ENCODE measurements at regions not wholly inside any gene's neighbourhood (a gene's known extent, or its start where the extent isn't known, plus 50 kb on each side); places are given as distances from the start of the nearest gene placed in this dataset.

- no peaks in the 10 kb centered on the region for H3K4me1 ChIP-seq (ENCODE audit: control insufficient read depth in 2 of 2, insufficient read depth in 2 of 2, low read length in 2 of 2)
- no peaks in the 10 kb centered on the region for H4K20me1 ChIP-seq (ENCODE audit: control insufficient read depth, insufficient read depth, low read length, poor library complexity, severe bottlenecking)
- ATAC-seq (ENCODE audit: low read depth) (no peak), DNase-seq (no peak)
- no peaks in the 10 kb centered on the region for H3K79me2 ChIP-seq (ENCODE audit: control insufficient read depth, insufficient read depth, low read length)
- CTCF ChIA-PET: no interaction called here
- WGBS (ENCODE audit: insufficient coverage): no CpG with 5 or more reads among the region's 4 CpGs
- no peak overlapping the region for H3K27ac ChIP-seq (ENCODE audit: low read length in 2 of 2)
- Mint-ChIP-seq H3K9me3 (ENCODE audit: insufficient read depth) (peaks cover 3% of the 10 kb centered on the region), H3K27ac (no peak overlapping the region), H3K4me1 (no peaks in the 10 kb centered on the region), H3K27me3 (no peaks in the 10 kb centered on the region), H3K4me3 (no peak overlapping the region)
- peaks cover 0 to 7% (median 0%) of the 10 kb centered on the region in 3 donors for H3K9me3 ChIP-seq (ENCODE audit: control extremely low read depth in 1 of 3, control insufficient read depth in 2 of 3, insufficient read depth in 1 of 3, low read length in 2 of 3)
- intact Hi-C loops (cut with micrococcal nuclease): no loop called here
- POLR2A ChIA-PET: no interaction called here
- no peak overlapping the region for H3K9ac ChIP-seq (ENCODE audit: low read length)
- H3K4me2 ChIP-seq (replicated peaks; ENCODE audit: low read depth, low read length, poor library complexity, severe bottlenecking): no peak overlapping the region
- TF ChIP-seq EZH2 (IDR thresholded peaks at IDR 0.05; ENCODE audit: borderline replicate concordance, insufficient read depth, low read depth, low read length, poor library complexity, severe bottlenecking) (no peak), CTCF (IDR thresholded peaks at IDR 0.05) (no peak)
- H3K4me3 ChIP-seq (ENCODE audit: control extremely low read depth in 1 of 5, extremely low read depth in 1 of 5, insufficient read depth in 1 of 5, low read depth in 2 of 5, low read length in 4 of 5): no peak overlapping the region
- H3K36me3 ChIP-seq (replicated peaks in 1 of 2; ENCODE audit: control extremely low read depth in 1 of 2, control insufficient read depth in 1 of 2, extremely low read depth in 1 of 2, insufficient read depth in 2 of 2, low read length in 1 of 2): no peaks in the 10 kb centered on the region
- no peak overlapping the region for H2AFZ ChIP-seq (ENCODE audit: insufficient read depth, low read depth, low read length, poor library complexity, severe bottlenecking)
- H3K27me3 ChIP-seq (replicated peaks in 1 of 4; ENCODE audit: control extremely low read depth in 1 of 4, control insufficient read depth in 3 of 4, insufficient read depth in 4 of 4, low read length in 3 of 4): no peaks in the 10 kb centered on the region
Measured at GRCh38 chr2:154600927-154601494, 97.5 kb upstream of the KCNJ3 start.

GRCh38 chr2:154603682-154604081, 94.8 kb upstream of the KCNJ3 start:
- Mint-ChIP-seq H3K27ac (no peak overlapping the region), H3K27me3 (no peaks in the 10 kb centered on the region), H3K4me3 (no peak overlapping the region), H3K9me3 (ENCODE audit: insufficient read depth) (peaks cover 3% of the 10 kb centered on the region), H3K4me1 (no peaks in the 10 kb centered on the region)
- TF ChIP-seq EZH2 (IDR thresholded peaks at IDR 0.05; ENCODE audit: borderline replicate concordance, insufficient read depth, low read depth, low read length, poor library complexity, severe bottlenecking) (no peak), CTCF (IDR thresholded peaks at IDR 0.05) (no peak)
- no peak overlapping the region for H3K4me3 ChIP-seq (ENCODE audit: control extremely low read depth in 1 of 5, extremely low read depth in 1 of 5, insufficient read depth in 1 of 5, low read depth in 2 of 5, low read length in 4 of 5)
- H3K79me2 ChIP-seq (ENCODE audit: control insufficient read depth, insufficient read depth, low read length): no peaks in the 10 kb centered on the region
- H4K20me1 ChIP-seq (ENCODE audit: control insufficient read depth, insufficient read depth, low read length, poor library complexity, severe bottlenecking): no peaks in the 10 kb centered on the region
- no peak overlapping the region for H2AFZ ChIP-seq (ENCODE audit: insufficient read depth, low read depth, low read length, poor library complexity, severe bottlenecking)
- H3K27ac ChIP-seq (ENCODE audit: low read length in 2 of 2): no peak overlapping the region
- intact Hi-C loops (cut with micrococcal nuclease): no loop called here
- ATAC-seq (ENCODE audit: low read depth) (no peak), DNase-seq (no peak)
- H3K4me2 ChIP-seq (replicated peaks; ENCODE audit: low read depth, low read length, poor library complexity, severe bottlenecking): no peak overlapping the region
- ChIA-PET CTCF (no interaction called here), POLR2A (no interaction called here)
- no peaks in the 10 kb centered on the region for H3K27me3 ChIP-seq (replicated peaks in 1 of 4; ENCODE audit: control extremely low read depth in 1 of 4, control insufficient read depth in 3 of 4, insufficient read depth in 4 of 4, low read length in 3 of 4)
- no peak overlapping the region for H3K9ac ChIP-seq (ENCODE audit: low read length)
- H3K9me3 ChIP-seq (ENCODE audit: control extremely low read depth in 1 of 3, control insufficient read depth in 2 of 3, insufficient read depth in 1 of 3, low read length in 2 of 3): peaks cover 0 to 7% (median 0%) of the 10 kb centered on the region in 3 donors
- H3K4me1 ChIP-seq (ENCODE audit: control insufficient read depth in 2 of 2, insufficient read depth in 2 of 2, low read length in 2 of 2): no peaks in the 10 kb centered on the region
- H3K36me3 ChIP-seq (replicated peaks in 1 of 2; ENCODE audit: control extremely low read depth in 1 of 2, control insufficient read depth in 1 of 2, extremely low read depth in 1 of 2, insufficient read depth in 2 of 2, low read length in 1 of 2): no peaks in the 10 kb centered on the region
